Activated T-cell treated with anti-CD3 and anti-CD28 coated beads, Interleukin-2, amount 50 U/mL, for 48 hours (primary cell): ENCODE measurements at regions not wholly inside any gene's neighbourhood (a gene's known extent, or its start where the extent isn't known, plus 50 kb on each side); places are given as distances from the start of the nearest gene placed in this dataset.

Source experiments
- DNase-seq, 2 experiments: peaks; one replicate each; pipeline ENCODE4 v3.0.0-alpha.2; 2020

GRCh38 chr6:20313960-20314530, 87.6 kb upstream of the E2F3 start:
- DNase-seq = no peak

GRCh38 chr6:20314866-20315845, 86.5 kb upstream of the E2F3 start:
- DNase-seq = no peak

- DNase-seq = no peak
These were observed 84.2 kb upstream of the E2F3 start for GRCh38 chr6:20317430-20317829.

- DNase-seq = no peak
These were observed 82.8 kb upstream of the E2F3 start for GRCh38 chr6:20318851-20319387.

- DNase-seq = peak; percentile 62 to 67
These were observed 81.9 kb upstream of the E2F3 start for GRCh38 chr6:20319520-20320357.

- DNase-seq = no peak
These were observed 75.8 kb upstream of the E2F3 start for GRCh38 chr6:20325641-20326421.

- DNase-seq = no peak
These were observed 75.3 kb upstream of the E2F3 start for GRCh38 chr6:20326422-20326728.

- DNase-seq = no peak
These were observed 74.5 kb upstream of the E2F3 start for GRCh38 chr6:20327141-20327540.

- no peak for DNase-seq
These were observed 73.3 kb upstream of the E2F3 start for GRCh38 chr6:20328266-20328923.

- no peak for DNase-seq
These were observed 72.8 kb upstream of the E2F3 start for GRCh38 chr6:20328924-20329300.

GRCh38 chr6:20331042-20331441, 70.6 kb upstream of the E2F3 start:
- no peak for DNase-seq

- no peak for DNase-seq
These were observed 70.1 kb upstream of the E2F3 start for GRCh38 chr6:20331625-20332024.

GRCh38 chr6:20332441-20333006, 69.2 kb upstream of the E2F3 start:
- no peak for DNase-seq

- no peak for DNase-seq
These were observed 67.9 kb upstream of the E2F3 start for GRCh38 chr6:20333721-20334269.

- no peak for DNase-seq
These were observed 67.3 kb upstream of the E2F3 start for GRCh38 chr6:20334334-20334733.

GRCh38 chr6:20334962-20335361, 66.7 kb upstream of the E2F3 start:
- no peak for DNase-seq

GRCh38 chr6:20335872-20336271, 65.8 kb upstream of the E2F3 start:
- DNase-seq = no peak

- DNase-seq = no peak
These were observed 63.5 kb upstream of the E2F3 start for GRCh38 chr6:20338156-20338555.

- DNase-seq = no peak
These were observed 61.4 kb upstream of the E2F3 start for GRCh38 chr6:20340068-20340848.

GRCh38 chr6:20341096-20341495, 60.6 kb upstream of the E2F3 start:
- DNase-seq = no peak

GRCh38 chr6:20341564-20341963, 60.1 kb upstream of the E2F3 start:
- DNase-seq = no peak
